OCI-LY7 (cell line): ENCODE measurements at regions not wholly inside any gene's neighbourhood (a gene's known extent, or its start where the extent isn't known, plus 50 kb on each side); places are given as distances from the start of the nearest gene placed in this dataset.

Experiments
- CTCF ChIP-seq: fragments of 200-600 bp; sonication (generic); conservative IDR thresholded peaks from 2 replicates; pipeline ENCODE4 v1.5.1; 2014; ENCODE audit warnings: mild to moderate bottlenecking, antibody characterized with exemption, low read length, moderate library complexity, mixed read lengths
- EZH2phosphoT487 ChIP-seq: fragments of 200-600 bp; sonication (generic); IDR thresholded peaks from 2 replicates; pipeline ENCODE4 v1.6.1; 2018; ENCODE audit warnings: low read depth, borderline replicate concordance, mild to moderate bottlenecking, mixed run types, antibody characterized with exemption, low read length, moderate library complexity, mixed read lengths

GRCh38 chr12:58503731-58504130 is 416.6 kb downstream of the LRIG3 start:
- TF ChIP-seq CTCF (no peak), EZH2phosphoT487 (no peak)
